ENCODE measurements at regions not wholly inside any gene's neighbourhood (a gene's known extent, or its start where the extent isn't known, plus 50 kb on each side); places are given as distances from the start of the nearest gene placed in this dataset.

GRCh38 chr10:31580646-31581045 is 261.6 kb downstream of the ZEB1 start:
- no peak for TF ChIP-seq TAF1 (IDR thresholded peaks at IDR 0.05; ENCODE audit: borderline replicate concordance, insufficient read depth, low read length)
- TF ChIP-seq REST (IDR thresholded peaks at IDR 0.05; ENCODE audit: insufficient read depth in 1 of 2, low read depth in 2 of 2, low read length in 2 of 2), result no peak
- no peak for TF ChIP-seq POLR2AphosphoS5 (IDR thresholded peaks at IDR 0.05; ENCODE audit: low read depth, low read length)
- TF ChIP-seq SIN3A (IDR thresholded peaks at IDR 0.05; ENCODE audit: borderline replicate concordance, insufficient read depth, low read length), result no peak
- no peak for TF ChIP-seq FOXP2 (optimal IDR thresholded peaks at IDR 0.05; ENCODE audit: borderline replicate concordance, extremely low read depth, extremely low read length, insufficient read depth)

All from PFSK-1 (cell line).